HCT116 (cell line): ENCODE measurements at regions not wholly inside any gene's neighbourhood (a gene's known extent, or its start where the extent isn't known, plus 50 kb on each side); places are given as distances from the start of the nearest gene placed in this dataset.

ENCODE experiments used
- ATAC-seq: fragments of 200-7000 bp; cut with Tn5 transposase; 2 replicates; pipeline ENCODE4 v1.9.1; 2020; ENCODE audit warnings: mild to moderate bottlenecking, moderate library complexity
- BruUV-seq: library from RNA; stranded (reverse); fragments of 400-500 nt; replicated peaks from 2 replicates; lab custom pipeline; 2021; lab: Mats Ljungman, UMichigan
- CTCF ChIA-PET: fragments of 300-600 bp; sonication (Branson Sonifier 250); formaldehyde crosslinking; loops from one replicate; lab custom pipeline; 2021; ENCODE audit warnings: antibody characterized with exemption; lab: Charles Lee
- POLR2A ChIA-PET: fragments of 300-600, 350-600 bp; sonication (Branson Sonifier 250); formaldehyde crosslinking; loops from one replicate; lab custom pipeline; 2021; ENCODE audit warnings: antibody characterized with exemption; lab: Charles Lee
- RAD21 ChIA-PET, 2 experiments: fragments of 300-600 bp; sonication (Branson Sonifier 250); formaldehyde crosslinking; loops; one replicate each; lab custom pipeline; 2023; ENCODE audit warnings: low total read pairs in 2 of 2; ENCODE audit not compliant: uncharacterized antibody in 2 of 2, unreplicated experiment in 2 of 2, low non-redundant PET in 1 of 2; lab: Charles Lee
- DNase-seq: peaks from one replicate; pipeline ENCODE4 v3.0.0-alpha.2; 2010; ENCODE audit warnings: low read depth, low spot score
- H2AFZ ChIP-seq: fragments of 200-600 bp; shearing (Covaris generic), sonication (generic); 2 replicates; pipeline ENCODE4 v1.6.1; 2017; ENCODE audit warnings: low read depth, mixed run types, mixed read lengths, antibody characterized with exemption, low read length; ENCODE audit not compliant: poor library complexity, severe bottlenecking
- H3K27ac ChIP-seq: 2 replicates; pipeline ENCODE4 v1.5.1; 2012; ENCODE audit warnings: low read depth, low read length
- H3K27me3 ChIP-seq: fragments of 200-600 bp; sonication (generic); 2 replicates; pipeline ENCODE4 v1.6.1; 2016; ENCODE audit warnings: mixed run types, low read length, mixed read lengths; ENCODE audit not compliant: insufficient read depth
- H3K36me3 ChIP-seq, 2 experiments: fragments of 200-500 bp in 1 of 2; fragments of 200-600 bp in 1 of 2; sonication (Bioruptor generic) in 1 of 2; sonication (generic) in 1 of 2; 2 replicates each; pipeline versions ENCODE4 v1.5.1 to v1.6.1; 2014 to 2016; ENCODE audit warnings: low read length in 2 of 2, inconsistent platforms in 1 of 2, mixed read lengths in 1 of 2, mixed run types in 1 of 2; ENCODE audit not compliant: insufficient read depth in 2 of 2, control insufficient read depth in 1 of 2
- H3K4me1 ChIP-seq, 2 experiments: fragments of 200-600 bp in 1 of 2; sonication (generic) in 1 of 2; 2 replicates each; pipeline versions ENCODE4 v1.5.1 to v1.6.1; 2012 to 2017; ENCODE audit warnings: low read length in 2 of 2, inconsistent platforms in 1 of 2, mild to moderate bottlenecking in 1 of 2, mixed read lengths in 1 of 2, mixed run types in 1 of 2, moderate library complexity in 1 of 2; ENCODE audit not compliant: insufficient read depth in 2 of 2, control insufficient read depth in 1 of 2
- H3K4me2 ChIP-seq: fragments of 200-600 bp; sonication (generic); 2 replicates; pipeline ENCODE4 v1.6.1; 2017; ENCODE audit warnings: mixed run types, low read length, mixed read lengths
- H3K4me3 ChIP-seq, 2 experiments: fragments of 200-600 bp in 1 of 2; sonication (generic) in 1 of 2; replicated peaks in 1 of 2; 2 replicates each; pipeline ENCODE4 v1.5.1; 2011 to 2016; ENCODE audit warnings: low read length in 2 of 2, control low read depth in 1 of 2, low read depth in 1 of 2, mild to moderate bottlenecking in 1 of 2, mixed read lengths in 1 of 2, mixed run types in 1 of 2
- H3K79me2 ChIP-seq: fragments of 200-600 bp; sonication (generic); 2 replicates; pipeline ENCODE4 v1.6.1; 2017; ENCODE audit warnings: mild to moderate bottlenecking, mixed run types, low read length, moderate library complexity, mixed read lengths; ENCODE audit not compliant: insufficient read depth
- H3K9ac ChIP-seq: fragments of 200-600 bp; sonication (generic); 2 replicates; pipeline ENCODE4 v1.6.1; 2016; ENCODE audit warnings: low read length, mixed read lengths
- H3K9me2 ChIP-seq: fragments of 200-600 bp; sonication (generic), shearing (Covaris generic); 2 replicates; pipeline ENCODE4 v1.6.1; 2017; ENCODE audit warnings: mixed run types, mild to moderate bottlenecking, moderate library complexity; ENCODE audit not compliant: insufficient read depth
- H3K9me3 ChIP-seq, 2 experiments: fragments of 200-500 bp in 1 of 2; fragments of 200-600 bp in 1 of 2; sonication (Bioruptor generic) in 1 of 2; sonication (generic) in 1 of 2; 2 replicates each; pipeline ENCODE4 v1.6.1; 2014 to 2017; ENCODE audit warnings: low read length in 2 of 2, mixed read lengths in 2 of 2, inconsistent platforms in 1 of 2, low read depth in 1 of 2, mild to moderate bottlenecking in 1 of 2, mixed run types in 1 of 2, moderate library complexity in 1 of 2; ENCODE audit not compliant: control insufficient read depth in 1 of 2, insufficient read depth in 1 of 2
- H4K20me1 ChIP-seq: fragments of 200-600 bp; sonication (generic), shearing (Covaris generic); 2 replicates; pipeline ENCODE4 v1.6.1; 2017; ENCODE audit warnings: mixed run types, mild to moderate bottlenecking, moderate library complexity; ENCODE audit not compliant: insufficient read depth
- ELF1 ChIP-seq: IDR thresholded peaks from 2 replicates; pipeline ENCODE4 v1.6.1; 2012; ENCODE audit warnings: low read depth, borderline replicate concordance
- EZH2 ChIP-seq: fragments of 200-600 bp; sonication (generic); IDR thresholded peaks from 2 replicates; pipeline ENCODE4 v1.6.1; 2017; ENCODE audit warnings: antibody characterized with exemption, mixed run types
- EZH2phosphoT487 ChIP-seq: fragments of 200-600 bp; IDR thresholded peaks from 2 replicates; pipeline ENCODE4 v1.6.1; 2018; ENCODE audit warnings: antibody characterized with exemption, borderline replicate concordance
- MAX ChIP-seq: IDR thresholded peaks from 2 replicates; pipeline ENCODE4 v1.6.1; 2012
- RAD21 ChIP-seq: IDR thresholded peaks from 2 replicates; pipeline ENCODE4 v1.6.1; 2012; ENCODE audit warnings: low read depth, mild to moderate bottlenecking
- REST ChIP-seq: IDR thresholded peaks from 2 replicates; pipeline ENCODE4 v1.6.1; 2012; ENCODE audit warnings: low read depth
- YY1 ChIP-seq: IDR thresholded peaks from 2 replicates; pipeline ENCODE4 v1.6.1; 2011; ENCODE audit warnings: low read length, low read depth, moderate library complexity, mild to moderate bottlenecking; ENCODE audit not compliant: insufficient replicate concordance; ENCODE audit errors: extremely low read depth
- ZFX ChIP-seq: fragments of 450-650 bp; IDR thresholded peaks from 2 replicates; pipeline ENCODE4 v1.6.1; 2017
- intact Hi-C: fragments of 100-400 bp; cut with micrococcal nuclease; formaldehyde crosslinking; loops from 2 replicates; pipeline ENCODE4 v1.10.0; 2022
- TF ChIP-seq, protein P1 (sequence below), 3 experiments: fragments of 200-600 bp in 1 of 3; sonication (generic) in 1 of 3; IDR thresholded peaks in 2 of 3; conservative IDR thresholded peaks in 1 of 3; 2 replicates each; pipeline ENCODE4 v1.5.1; 2012 to 2017; ENCODE audit warnings: low read depth in 2 of 3, low read length in 2 of 3, antibody characterized with exemption in 1 of 3, borderline replicate concordance in 1 of 3, control low read depth in 1 of 3, mild to moderate bottlenecking in 1 of 3, mixed read lengths in 1 of 3, mixed run types in 1 of 3, moderate library complexity in 1 of 3; ENCODE audit not compliant: insufficient read depth in 1 of 3

DNA sequence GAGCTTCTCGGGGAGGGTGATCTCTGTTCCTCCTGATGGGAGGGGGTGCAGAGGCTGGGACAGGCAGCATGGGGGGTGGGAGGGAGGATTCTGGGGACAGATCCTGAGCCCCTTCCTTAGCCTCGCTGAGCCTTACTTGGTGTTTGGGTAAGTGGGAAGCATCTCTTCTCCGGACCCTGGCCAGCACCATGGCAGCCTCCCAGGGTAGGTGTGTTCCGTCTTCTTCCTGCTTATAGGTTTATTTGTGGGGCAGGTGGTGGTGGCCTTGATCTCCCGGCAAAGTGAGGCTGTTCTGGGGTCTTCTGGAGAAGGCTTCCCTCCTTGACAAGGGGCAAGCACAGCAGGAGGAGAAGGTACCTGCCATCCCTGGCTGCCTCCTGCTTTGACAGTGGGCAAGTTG is 226.9 kb downstream of the GLRX3 start:
- no peak overlapping the region for H3K4me3 ChIP-seq
- no peaks in the 10 kb centered on the region for H3K9me2 ChIP-seq
- CTCF ChIA-PET: no interaction called here
- no peaks in the 10 kb centered on the region for H3K79me2 ChIP-seq
- H3K9me3 ChIP-seq: no peaks in the 10 kb centered on the region
- no peak overlapping the region for H3K27ac ChIP-seq
- BruUV-seq: no TSS peak
- TF ChIP-seq EZH2 (no peak), MAX (no peak), ZFX (no peak), ELF1 (no peak), EZH2phosphoT487 (no peak), YY1 (no peak), REST (no peak), RAD21 (no peak)
- TF ChIP-seq, protein P1, sequence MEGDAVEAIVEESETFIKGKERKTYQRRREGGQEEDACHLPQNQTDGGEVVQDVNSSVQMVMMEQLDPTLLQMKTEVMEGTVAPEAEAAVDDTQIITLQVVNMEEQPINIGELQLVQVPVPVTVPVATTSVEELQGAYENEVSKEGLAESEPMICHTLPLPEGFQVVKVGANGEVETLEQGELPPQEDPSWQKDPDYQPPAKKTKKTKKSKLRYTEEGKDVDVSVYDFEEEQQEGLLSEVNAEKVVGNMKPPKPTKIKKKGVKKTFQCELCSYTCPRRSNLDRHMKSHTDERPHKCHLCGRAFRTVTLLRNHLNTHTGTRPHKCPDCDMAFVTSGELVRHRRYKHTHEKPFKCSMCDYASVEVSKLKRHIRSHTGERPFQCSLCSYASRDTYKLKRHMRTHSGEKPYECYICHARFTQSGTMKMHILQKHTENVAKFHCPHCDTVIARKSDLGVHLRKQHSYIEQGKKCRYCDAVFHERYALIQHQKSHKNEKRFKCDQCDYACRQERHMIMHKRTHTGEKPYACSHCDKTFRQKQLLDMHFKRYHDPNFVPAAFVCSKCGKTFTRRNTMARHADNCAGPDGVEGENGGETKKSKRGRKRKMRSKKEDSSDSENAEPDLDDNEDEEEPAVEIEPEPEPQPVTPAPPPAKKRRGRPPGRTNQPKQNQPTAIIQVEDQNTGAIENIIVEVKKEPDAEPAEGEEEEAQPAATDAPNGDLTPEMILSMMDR (IDR thresholded peaks at IDR 0.05 in 2 of 3, conservative IDR thresholded peaks at IDR 0.05 in 1 of 3; ENCODE audit: borderline replicate concordance in 1 of 3, insufficient read depth in 1 of 3, low read depth in 2 of 3, low read length in 2 of 3): no peak
- no peaks in the 10 kb centered on the region for H4K20me1 ChIP-seq
- H2AFZ ChIP-seq: no peak overlapping the region
- DNase-seq: no peak
- RAD21 ChIA-PET: no interaction called here
- H3K9ac ChIP-seq: no peak overlapping the region
- POLR2A ChIA-PET: no interaction called here
- no peak overlapping the region for H3K4me2 ChIP-seq
- intact Hi-C loops: no loop called here
- no peaks in the 10 kb centered on the region for H3K36me3 ChIP-seq
- no peaks in the 10 kb centered on the region for H3K27me3 ChIP-seq
- no peaks in the 10 kb centered on the region for H3K4me1 ChIP-seq
- no peak for ATAC-seq
